ENCODE measurements at regions not wholly inside any gene's neighbourhood (a gene's known extent, or its start where the extent isn't known, plus 50 kb on each side); places are given as distances from the start of the nearest gene placed in this dataset.

GRCh38 chr12:58567189-58567588, 353.1 kb downstream of the LRIG3 start:
- no peak for TF ChIP-seq CTCF (IDR thresholded peaks at IDR 0.05 in 2 of 3, conservative IDR thresholded peaks at IDR 0.05 in 1 of 3; ENCODE audit: borderline replicate concordance in 1 of 3, insufficient read depth in 1 of 3, low read depth in 2 of 3, low read length in 2 of 3)
- no peak for TF ChIP-seq ELF1 (IDR thresholded peaks at IDR 0.05; ENCODE audit: borderline replicate concordance, low read depth)
- no peak for TF ChIP-seq POLR2AphosphoS5 (IDR thresholded peaks at IDR 0.05; ENCODE audit: low read depth, low read length)
- no peak for TF ChIP-seq MAX (IDR thresholded peaks at IDR 0.05)
- no peak for TF ChIP-seq POLR2A (IDR thresholded peaks at IDR 0.05; ENCODE audit: borderline replicate concordance, extremely low read depth, insufficient read depth, insufficient read length)
- no peak for TF ChIP-seq ATF3 (IDR thresholded peaks at IDR 0.05)
- no peak for TF ChIP-seq TCF7L2 (IDR thresholded peaks at IDR 0.05; ENCODE audit: borderline replicate concordance, extremely low read depth, insufficient read depth, insufficient read length)
- no peak for TF ChIP-seq EZH2phosphoT487 (IDR thresholded peaks at IDR 0.05; ENCODE audit: borderline replicate concordance)
